OCI-LY3 (cell line): ENCODE measurements at regions not wholly inside any gene's neighbourhood (a gene's known extent, or its start where the extent isn't known, plus 50 kb on each side); places are given as distances from the start of the nearest gene placed in this dataset.

Source experiments
- EZH2phosphoT487 ChIP-seq: fragments of 200-600 bp; shearing (Covaris generic); IDR thresholded peaks from 2 replicates; pipeline ENCODE4 v1.6.1; 2018; ENCODE audit warnings: antibody characterized with exemption, mixed run types, low read depth
- TF ChIP-seq, protein P1 (sequence below): fragments of 200-600, 300-600 bp; sonication (generic); IDR thresholded peaks from 2 replicates; pipeline ENCODE4 v1.5.1; 2014; ENCODE audit warnings: antibody characterized with exemption, low read length, low read depth

- TF ChIP-seq, protein P1, sequence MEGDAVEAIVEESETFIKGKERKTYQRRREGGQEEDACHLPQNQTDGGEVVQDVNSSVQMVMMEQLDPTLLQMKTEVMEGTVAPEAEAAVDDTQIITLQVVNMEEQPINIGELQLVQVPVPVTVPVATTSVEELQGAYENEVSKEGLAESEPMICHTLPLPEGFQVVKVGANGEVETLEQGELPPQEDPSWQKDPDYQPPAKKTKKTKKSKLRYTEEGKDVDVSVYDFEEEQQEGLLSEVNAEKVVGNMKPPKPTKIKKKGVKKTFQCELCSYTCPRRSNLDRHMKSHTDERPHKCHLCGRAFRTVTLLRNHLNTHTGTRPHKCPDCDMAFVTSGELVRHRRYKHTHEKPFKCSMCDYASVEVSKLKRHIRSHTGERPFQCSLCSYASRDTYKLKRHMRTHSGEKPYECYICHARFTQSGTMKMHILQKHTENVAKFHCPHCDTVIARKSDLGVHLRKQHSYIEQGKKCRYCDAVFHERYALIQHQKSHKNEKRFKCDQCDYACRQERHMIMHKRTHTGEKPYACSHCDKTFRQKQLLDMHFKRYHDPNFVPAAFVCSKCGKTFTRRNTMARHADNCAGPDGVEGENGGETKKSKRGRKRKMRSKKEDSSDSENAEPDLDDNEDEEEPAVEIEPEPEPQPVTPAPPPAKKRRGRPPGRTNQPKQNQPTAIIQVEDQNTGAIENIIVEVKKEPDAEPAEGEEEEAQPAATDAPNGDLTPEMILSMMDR, result no peak
- no peak for TF ChIP-seq EZH2phosphoT487
These were observed 364.8 kb downstream of the ARAP2 start for GRCh38 chr4:35879479-35879878.
